HG03521 (cell line): ENCODE measurements at regions not wholly inside any gene's neighbourhood (a gene's known extent, or its start where the extent isn't known, plus 50 kb on each side); places are given as distances from the start of the nearest gene placed in this dataset.
"Not testable (repeated sequence)": the region's sequence is repeated elsewhere in the genome, so short reads cannot be mapped to it uniquely, and the experiment has no call there.

Source experiments
- ATAC-seq: cut with Tn5 transposase; IDR thresholded peaks from one replicate; pipeline ENCODE4 v1.9.1; 2021; ENCODE audit warnings: mild to moderate bottlenecking, moderate library complexity; ENCODE audit not compliant: unreplicated experiment

- no peak for ATAC-seq
Measured at GRCh38 chr9:36521148-36521547, 51.5 kb upstream of the MELK start.

- no peak for ATAC-seq
Measured at GRCh38 chr9:36517131-36517530, 55.6 kb upstream of the MELK start.

GRCh38 chr9:36504156-36504555, 68.5 kb upstream of the MELK start:
- no peak for ATAC-seq

GRCh38 chr9:36503172-36504088, 69.3 kb upstream of the MELK start:
- no peak for ATAC-seq

GRCh38 chr9:36501727-36502126, 71.0 kb upstream of the MELK start:
- no peak for ATAC-seq

GRCh38 chr9:36500931-36501330, 71.8 kb upstream of the MELK start:
- not testable (repeated sequence) for ATAC-seq

- ATAC-seq: no peak
Measured at GRCh38 chr9:36499174-36499890, 73.4 kb upstream of the MELK start.

GRCh38 chr9:36493564-36493963, 79.1 kb upstream of the MELK start:
- not testable (repeated sequence) for ATAC-seq

- no peak for ATAC-seq
Measured at GRCh38 chr9:36492865-36493264, 79.8 kb upstream of the MELK start.

GRCh38 chr9:36489453-36489852, 83.2 kb upstream of the MELK start:
- ATAC-seq: no peak

- no peak for ATAC-seq
Measured at GRCh38 chr9:36488389-36488756, 84.3 kb upstream of the MELK start.

GRCh38 chr9:36487482-36488388, 85.0 kb upstream of the MELK start:
- peak; percentile 85 for ATAC-seq

- peak; percentile 36 for ATAC-seq
Measured at GRCh38 chr9:36486933-36487481, 85.7 kb upstream of the MELK start.

GRCh38 chr9:36486329-36486932, 86.3 kb upstream of the MELK start:
- peak; percentile 1 for ATAC-seq

GRCh38 chr9:36485647-36486328, 85.7 kb upstream of the RNF38 start:
- ATAC-seq: no peak

- ATAC-seq: no peak
Measured at GRCh38 chr9:36484124-36484523, 84.1 kb upstream of the RNF38 start.

GRCh38 chr9:36479101-36479500, 79.0 kb upstream of the RNF38 start:
- ATAC-seq: no peak

GRCh38 chr9:36471359-36471758, 71.3 kb upstream of the RNF38 start:
- ATAC-seq: no peak

- peak; percentile 84 for ATAC-seq
Measured at GRCh38 chr9:36470643-36471290, 70.7 kb upstream of the RNF38 start.
